ENCODE measurements at regions not wholly inside any gene's neighbourhood (a gene's known extent, or its start where the extent isn't known, plus 50 kb on each side); places are given as distances from the start of the nearest gene placed in this dataset.

GRCh38 chr18:22827216-22827615, 105.9 kb upstream of the RBBP8 start:
- no peak for TF ChIP-seq CTCF (conservative IDR thresholded peaks at IDR 0.05; ENCODE audit: low read length)
- TF ChIP-seq EZH2phosphoT487 (IDR thresholded peaks at IDR 0.05; ENCODE audit: borderline replicate concordance) = no peak
